Skin of body (tissue), 1 donor: ENCODE measurements at regions not wholly inside any gene's neighbourhood (a gene's known extent, or its start where the extent isn't known, plus 50 kb on each side); places are given as distances from the start of the nearest gene placed in this dataset.

Source experiments
- DNase-seq: peaks from one replicate; lab custom pipeline; 2025; lab: John Stamatoyannopoulos, UW

DNA sequence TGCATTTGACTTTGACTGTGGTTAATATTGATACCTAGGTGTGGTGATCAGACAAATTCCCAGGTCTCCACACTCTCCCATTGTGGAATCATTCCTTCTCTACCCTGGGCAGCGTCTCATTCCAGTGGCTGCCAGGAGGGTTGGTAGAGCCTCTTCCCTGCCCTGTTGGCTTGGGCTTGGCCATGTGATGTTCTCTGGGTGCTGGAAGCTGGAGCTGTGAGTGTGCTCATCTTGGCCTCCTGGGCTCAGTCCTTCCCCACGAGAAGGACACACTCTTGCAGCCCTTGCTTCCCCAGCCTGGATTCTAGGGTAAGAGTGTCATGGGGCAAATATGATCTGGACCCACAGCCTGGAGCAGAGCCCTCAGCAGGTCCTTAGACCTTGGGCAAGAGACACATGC is 167.2 kb upstream of the IRX4 start:
- no peak for DNase-seq

GRCh38 chr5:2048664-2049063 is 165.9 kb upstream of the IRX4 start:
- DNase-seq: no peak

GRCh38 chr5:2047341-2047927 is 164.7 kb upstream of the IRX4 start:
- DNase-seq: no peak

GRCh38 chr5:2044041-2044440 is 161.3 kb upstream of the IRX4 start:
- DNase-seq: no peak

DNA sequence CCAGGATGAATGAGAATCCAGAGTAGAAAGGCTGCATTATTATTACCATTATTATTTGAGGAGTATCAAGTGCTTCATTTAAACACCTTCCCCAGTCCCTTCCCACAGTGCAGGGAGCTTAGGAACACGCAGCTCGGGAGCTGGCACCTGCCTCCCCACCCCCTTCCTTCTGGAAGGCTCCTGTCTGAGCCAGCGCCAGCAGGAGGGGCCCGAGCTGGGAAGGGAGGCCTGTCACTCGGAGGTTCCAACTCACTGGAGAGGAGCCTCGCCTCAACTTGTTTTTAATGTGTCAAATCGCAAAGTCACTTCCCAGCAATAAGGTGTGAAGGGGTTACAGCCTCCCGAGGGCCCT is 156.4 kb upstream of the IRX4 start:
- DNase-seq: no peak

DNA sequence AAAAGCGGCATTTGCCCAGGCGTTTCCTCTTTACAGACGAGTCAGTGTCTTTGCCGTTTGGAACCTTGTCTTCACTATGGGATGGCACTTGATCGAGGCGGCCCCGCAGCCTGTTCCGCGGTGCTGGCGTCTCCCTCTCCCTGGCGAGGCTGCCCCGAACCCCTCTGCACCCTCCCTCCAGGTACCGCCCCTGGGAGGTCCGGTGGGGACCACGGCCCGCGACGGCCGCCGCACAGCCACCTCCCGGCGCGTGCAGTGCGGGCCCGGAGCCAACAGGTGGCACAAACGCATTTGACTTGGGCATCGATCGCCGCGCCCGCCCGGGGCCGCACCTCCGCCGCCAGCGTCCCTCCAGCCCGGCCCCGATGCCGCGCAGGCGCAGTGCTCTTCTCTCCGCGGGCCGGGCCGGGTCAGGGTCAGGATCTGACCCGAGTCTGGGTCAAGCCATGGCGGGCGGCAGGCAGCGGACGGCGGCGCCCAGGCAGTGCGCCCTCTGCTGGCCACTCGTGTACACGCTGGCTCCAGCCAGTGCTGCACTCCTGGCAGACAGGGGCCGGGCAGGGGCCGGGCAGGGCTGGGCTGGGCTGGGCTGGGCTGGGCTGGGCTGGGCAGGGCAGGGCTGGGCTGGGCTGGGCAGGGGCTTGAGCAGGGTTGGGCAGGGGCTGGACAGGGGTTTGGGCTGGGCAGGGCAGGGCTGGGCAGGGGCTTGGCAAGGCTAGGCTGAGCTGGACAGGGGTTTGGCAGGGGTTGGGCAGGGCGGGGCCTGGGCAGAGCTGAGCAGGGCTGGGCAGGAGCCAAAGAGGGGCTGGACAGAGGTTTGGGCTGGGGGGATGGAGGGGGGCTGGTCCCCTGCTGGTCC is 155.8 kb upstream of the IRX4 start:
- no peak for DNase-seq

DNA sequence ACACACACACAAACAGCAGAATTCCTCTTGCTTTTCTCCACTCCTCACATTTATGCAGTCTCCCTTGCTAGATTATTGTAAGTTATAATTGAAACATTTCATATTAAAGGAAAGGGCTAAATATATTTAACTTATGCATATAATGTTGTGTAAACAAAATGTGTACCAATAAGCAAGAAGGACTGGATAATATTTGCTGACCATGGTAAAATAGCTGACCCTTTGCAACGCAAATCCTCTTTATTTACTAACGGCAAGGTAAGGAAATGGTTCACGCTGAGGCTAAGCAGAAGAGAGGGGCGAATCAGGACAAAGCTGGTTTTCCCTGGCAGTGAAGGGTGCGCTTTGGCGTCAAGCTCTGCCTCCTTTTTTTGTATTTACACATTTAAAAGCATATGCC is 154.2 kb upstream of the IRX4 start:
- DNase-seq: no peak

- DNase-seq: no peak
Measured at GRCh38 chr5:2032432-2032831, 149.7 kb upstream of the IRX4 start.

- no peak for DNase-seq
Measured at GRCh38 chr5:2031581-2031980, 148.9 kb upstream of the IRX4 start.

- peak; percentile 20 for DNase-seq
Measured at GRCh38 chr5:2030131-2030530, 147.4 kb upstream of the IRX4 start.

DNA sequence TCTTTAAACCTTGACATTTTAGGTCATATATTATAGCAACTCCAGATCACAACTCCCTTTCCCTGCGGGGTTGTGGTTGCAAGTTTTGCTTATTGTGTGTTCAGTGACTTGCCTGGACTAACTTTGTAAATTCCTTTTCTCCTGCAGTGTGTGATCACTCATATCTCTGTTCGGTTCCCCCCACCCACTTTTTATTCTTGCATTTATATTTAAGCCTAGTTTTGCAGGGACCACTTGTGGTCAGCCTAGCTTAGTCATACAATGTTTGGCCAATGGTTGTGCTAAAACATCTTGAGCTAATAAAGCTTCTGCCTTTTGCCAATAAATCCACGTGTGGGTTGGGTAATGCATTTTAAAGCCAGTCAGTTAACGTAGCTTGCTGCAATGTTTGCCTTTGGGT is 146.5 kb upstream of the IRX4 start:
- peak; percentile 63 for DNase-seq

DNA sequence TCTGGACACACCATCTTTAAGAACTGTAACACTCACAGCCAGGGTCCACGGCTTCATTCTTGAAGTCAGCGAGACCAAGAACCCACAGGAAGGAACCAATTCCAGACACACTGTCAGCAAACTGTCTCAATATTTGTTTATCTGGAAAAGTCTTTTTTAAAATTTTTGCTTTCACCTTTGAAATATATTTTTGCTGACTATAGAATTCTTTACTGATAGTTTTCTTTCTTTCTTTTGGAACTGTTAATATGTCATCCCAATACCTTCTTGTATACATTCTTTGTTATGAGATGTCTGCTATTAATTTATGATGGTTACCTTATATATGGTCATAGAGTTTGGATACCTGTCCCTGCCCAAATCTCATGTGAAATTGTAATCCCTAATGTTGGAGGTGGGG is 145.1 kb upstream of the IRX4 start:
- DNase-seq: no peak

DNA sequence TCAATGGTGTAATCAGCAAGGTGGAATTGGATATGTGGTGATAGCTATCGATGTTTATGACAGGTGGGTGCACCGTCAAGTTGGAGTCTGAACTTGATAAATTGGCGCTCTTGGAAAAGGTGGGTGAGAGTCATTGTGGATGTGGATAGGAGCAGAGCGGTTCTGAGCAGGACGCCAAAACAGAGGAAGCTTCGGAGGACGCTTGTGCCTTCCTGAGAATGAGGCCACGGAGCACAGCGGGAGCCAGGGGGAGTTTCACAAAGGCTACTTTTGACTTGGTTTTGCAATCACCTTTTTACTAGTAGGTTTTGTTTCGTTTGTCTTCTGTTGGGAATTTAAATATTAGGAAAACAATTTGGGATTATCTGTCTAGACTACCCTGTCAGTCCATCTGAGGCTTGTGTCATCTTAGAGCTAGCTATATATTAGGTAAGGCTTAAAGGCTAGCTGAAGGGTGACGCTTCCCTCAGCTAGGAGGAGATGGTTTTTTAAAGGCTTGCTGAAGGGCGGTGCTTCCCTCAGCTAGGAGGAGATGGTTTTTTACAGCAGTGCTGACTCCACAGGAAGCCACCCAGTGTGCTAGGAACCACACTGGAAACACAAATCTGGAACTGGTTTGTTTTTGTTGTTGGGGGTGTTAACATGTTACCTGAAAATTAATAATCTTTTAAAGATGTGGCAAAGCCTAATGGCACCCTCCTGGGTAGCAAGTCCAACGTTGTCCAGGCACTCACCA is 142.4 kb upstream of the IRX4 start:
- DNase-seq: no peak

DNA sequence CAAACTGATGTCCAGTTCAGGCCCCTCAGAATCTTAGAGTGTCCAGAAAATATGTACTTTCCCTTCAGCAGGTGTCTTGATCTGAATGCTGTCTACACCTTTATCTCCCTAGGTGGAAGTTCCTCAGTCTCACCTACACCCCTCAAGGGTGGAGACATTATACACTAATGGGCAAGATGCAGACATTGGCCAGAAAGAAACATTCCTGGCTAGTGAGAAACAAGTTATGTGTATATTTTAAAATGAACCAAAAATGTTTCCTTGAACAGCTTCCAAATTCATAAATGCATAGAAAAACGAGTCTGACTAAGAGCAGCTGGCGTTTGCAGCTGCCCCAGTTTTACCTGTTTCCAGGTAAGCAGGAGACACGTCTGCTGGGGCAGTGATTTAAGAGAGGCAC is 140.5 kb upstream of the IRX4 start:
- DNase-seq: no peak

- no peak for DNase-seq
Measured at GRCh38 chr5:2022436-2022835, 139.7 kb upstream of the IRX4 start.

- no peak for DNase-seq
Measured at GRCh38 chr5:2021484-2022176, 138.9 kb upstream of the IRX4 start.

DNA sequence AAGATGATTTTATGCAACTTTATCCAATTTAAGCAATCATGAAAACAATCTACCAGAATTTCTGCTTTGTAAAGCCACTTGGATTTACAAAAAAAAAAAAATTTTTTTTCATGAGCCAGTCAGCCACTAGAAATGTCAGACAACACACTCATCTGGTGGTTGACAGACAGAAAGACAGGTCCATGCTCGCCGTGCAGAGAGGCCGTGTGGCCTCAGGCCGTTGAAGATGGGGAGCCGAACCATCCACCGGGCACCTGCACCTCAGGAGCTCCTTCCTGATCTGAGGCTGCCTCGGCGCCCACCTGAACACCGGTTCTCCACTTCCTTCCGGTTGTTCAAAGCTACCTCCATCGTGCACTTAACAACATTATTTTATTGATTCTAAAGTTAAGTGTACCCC is 138.0 kb upstream of the IRX4 start:
- DNase-seq: no peak

DNA sequence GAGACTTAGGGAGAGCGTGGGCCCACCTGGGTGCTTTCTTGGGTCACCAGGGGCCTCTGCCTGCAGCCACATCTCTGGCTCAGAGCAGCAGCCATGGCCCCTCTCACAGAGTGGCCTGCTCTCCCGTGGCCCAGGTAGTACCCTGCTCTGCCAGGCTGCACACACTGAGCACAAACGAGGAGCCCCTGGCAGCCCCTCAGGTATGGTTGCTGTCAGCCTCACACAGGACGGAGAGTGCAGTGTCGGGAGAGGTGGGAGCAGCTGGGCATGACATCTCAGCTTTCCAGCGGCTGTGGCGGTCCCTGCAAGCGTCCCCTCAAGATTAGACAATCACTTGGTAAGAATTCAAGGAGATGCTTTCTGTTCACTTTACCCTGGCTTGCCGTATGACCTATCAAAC is 137.0 kb upstream of the IRX4 start:
- DNase-seq: no peak

- no peak for DNase-seq
Measured at GRCh38 chr5:2018390-2018724, 135.6 kb upstream of the IRX4 start.

GRCh38 chr5:2017540-2018389 is 135.0 kb upstream of the IRX4 start:
- no peak for DNase-seq

GRCh38 chr5:2015961-2016360 is 133.2 kb upstream of the IRX4 start:
- no peak for DNase-seq
